Panc1 (cell line): ENCODE measurements at regions not wholly inside any gene's neighbourhood (a gene's known extent, or its start where the extent isn't known, plus 50 kb on each side); places are given as distances from the start of the nearest gene placed in this dataset.

Source experiments
- CTCF ChIP-seq: fragments of 450-650 bp; IDR thresholded peaks from 2 replicates; pipeline ENCODE4 v1.5.1; 2017; ENCODE audit warnings: mild to moderate bottlenecking
- POLR2AphosphoS5 ChIP-seq: IDR thresholded peaks from 2 replicates; pipeline ENCODE4 v1.6.1; 2012; ENCODE audit warnings: mild to moderate bottlenecking, low read depth, low read length, moderate library complexity
- REST ChIP-seq, 2 experiments: IDR thresholded peaks; 2 replicates each; pipeline ENCODE4 v1.6.1; 2011 to 2012; ENCODE audit warnings: low read depth in 2 of 2, control low read depth in 1 of 2, low read length in 1 of 2, mild to moderate bottlenecking in 1 of 2, moderate library complexity in 1 of 2; ENCODE audit not compliant: insufficient read depth in 1 of 2
- SIN3A ChIP-seq: IDR thresholded peaks from 2 replicates; pipeline ENCODE4 v1.6.1; 2012; ENCODE audit warnings: low read depth, mild to moderate bottlenecking, low read length, moderate library complexity, borderline replicate concordance; ENCODE audit not compliant: insufficient read depth

- TF ChIP-seq CTCF (no peak), POLR2AphosphoS5 (no peak), REST (IDR thresholded peaks at IDR 0.05; ENCODE audit: insufficient read depth in 1 of 2, low read depth in 2 of 2, low read length in 1 of 2) (no peak), SIN3A (no peak)
These were observed 224.5 kb upstream of the SPOPL start for GRCh38 chr2:138277062-138277461.
